ENCODE measurements at regions not wholly inside any gene's neighbourhood (a gene's known extent, or its start where the extent isn't known, plus 50 kb on each side); places are given as distances from the start of the nearest gene placed in this dataset.
A peak's percentile ranks its signal among the peaks of the same experiment; 100 is the strongest.

DNA sequence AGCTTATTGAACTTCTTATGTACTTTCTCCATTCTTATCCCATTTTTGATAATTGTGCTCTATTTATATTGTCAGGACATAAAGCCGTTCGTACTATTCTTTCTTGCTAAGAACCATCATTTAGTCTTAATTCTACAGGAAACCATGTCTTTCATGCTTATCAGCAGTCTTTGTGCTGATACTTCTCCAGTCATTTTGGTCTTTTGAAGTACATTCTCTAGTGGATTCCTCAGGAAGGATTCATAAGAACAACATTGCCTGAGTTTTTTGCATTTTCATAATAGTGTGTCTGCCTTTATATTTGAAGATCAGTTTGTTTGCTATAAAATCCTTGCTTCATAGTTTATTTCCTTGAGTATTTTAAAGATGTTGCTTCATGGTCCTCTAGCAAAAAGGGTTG is 126.6 kb upstream of the NEO1 start:
- Histone ChIP-seq H3K36me3 (ENCODE audit: control insufficient read depth, insufficient read depth, low read length) (no peaks in the 10 kb centered on the region), H3K4me3 (ENCODE audit: low read length) (no peak overlapping the region), H3K4me1 (ENCODE audit: control insufficient read depth, insufficient read depth, low read length) (no peaks in the 10 kb centered on the region), H3K27me3 (ENCODE audit: control insufficient read depth, insufficient read depth, low read length) (no peaks in the 10 kb centered on the region), H3K9me3 (ENCODE audit: control insufficient read depth, insufficient read depth, low read length) (no peaks in the 10 kb centered on the region), H3K27ac (ENCODE audit: low read length) (no peak overlapping the region)
- no CpG with 5 or more reads among the region's 2 CpGs for WGBS (ENCODE audit: insufficient coverage, insufficient read length)
- no peak for DNase-seq (ENCODE audit: low read depth, low spot score)

DNA sequence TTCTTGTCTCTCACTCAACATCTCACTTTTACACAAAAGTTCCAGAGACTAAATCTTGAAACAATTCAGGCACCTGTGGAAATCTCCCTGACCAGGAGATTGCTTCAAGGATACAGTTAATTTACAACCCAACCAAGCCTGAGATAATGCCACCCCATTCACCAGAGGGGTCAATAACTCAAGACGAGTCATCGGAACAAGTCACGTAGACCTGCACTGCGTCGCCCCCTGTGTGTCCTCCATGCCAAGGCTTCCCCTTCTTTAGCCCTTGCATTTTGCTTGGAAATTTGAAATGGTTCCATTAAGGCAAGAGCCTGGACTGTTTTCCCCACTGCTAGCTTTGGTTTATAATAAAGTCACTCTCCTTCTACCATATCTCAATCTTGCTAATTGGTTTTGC is 129.0 kb upstream of the NEO1 start:
- H3K9me3 ChIP-seq (ENCODE audit: control insufficient read depth, insufficient read depth, low read length): no peaks in the 10 kb centered on the region
- no peaks in the 10 kb centered on the region for H3K27me3 ChIP-seq (ENCODE audit: control insufficient read depth, insufficient read depth, low read length)
- no CpG with 5 or more reads among the region's 5 CpGs for WGBS (ENCODE audit: insufficient coverage, insufficient read length)
- no peaks in the 10 kb centered on the region for H3K4me1 ChIP-seq (ENCODE audit: control insufficient read depth, insufficient read depth, low read length)
- H3K36me3 ChIP-seq (ENCODE audit: control insufficient read depth, insufficient read depth, low read length): no peaks in the 10 kb centered on the region
- H3K27ac ChIP-seq (ENCODE audit: low read length): no peak overlapping the region
- no peak overlapping the region for H3K4me3 ChIP-seq (ENCODE audit: low read length)
- peak; percentile 20 for DNase-seq (ENCODE audit: low read depth, low spot score)

DNA sequence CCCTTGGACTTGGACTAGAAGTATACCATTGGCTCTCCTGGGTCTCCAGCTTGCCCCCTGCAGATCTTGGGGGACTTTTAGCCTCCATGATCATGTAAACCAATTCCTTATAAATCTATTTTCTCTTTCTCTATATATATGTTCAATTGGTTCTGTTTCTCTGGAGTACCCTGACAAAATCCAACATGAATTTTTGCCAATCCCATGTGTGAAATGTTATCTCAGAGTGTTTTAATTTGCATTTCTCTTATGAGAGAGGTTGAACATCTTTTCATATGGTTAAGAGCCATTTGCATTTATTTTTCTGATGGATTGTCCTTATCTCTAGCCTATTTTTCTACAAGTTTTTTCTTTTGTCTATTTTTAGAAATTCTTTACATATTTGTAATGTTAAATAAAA is 131.7 kb upstream of the NEO1 start:
- DNase-seq (ENCODE audit: low read depth, low spot score): no peak
- Histone ChIP-seq H3K36me3 (ENCODE audit: control insufficient read depth, insufficient read depth, low read length) (no peaks in the 10 kb centered on the region), H3K27me3 (ENCODE audit: control insufficient read depth, insufficient read depth, low read length) (no peaks in the 10 kb centered on the region), H3K9me3 (ENCODE audit: control insufficient read depth, insufficient read depth, low read length) (no peaks in the 10 kb centered on the region), H3K4me1 (ENCODE audit: control insufficient read depth, insufficient read depth, low read length) (no peaks in the 10 kb centered on the region), H3K4me3 (ENCODE audit: low read length) (no peak overlapping the region), H3K27ac (ENCODE audit: low read length) (no peak overlapping the region)

DNA sequence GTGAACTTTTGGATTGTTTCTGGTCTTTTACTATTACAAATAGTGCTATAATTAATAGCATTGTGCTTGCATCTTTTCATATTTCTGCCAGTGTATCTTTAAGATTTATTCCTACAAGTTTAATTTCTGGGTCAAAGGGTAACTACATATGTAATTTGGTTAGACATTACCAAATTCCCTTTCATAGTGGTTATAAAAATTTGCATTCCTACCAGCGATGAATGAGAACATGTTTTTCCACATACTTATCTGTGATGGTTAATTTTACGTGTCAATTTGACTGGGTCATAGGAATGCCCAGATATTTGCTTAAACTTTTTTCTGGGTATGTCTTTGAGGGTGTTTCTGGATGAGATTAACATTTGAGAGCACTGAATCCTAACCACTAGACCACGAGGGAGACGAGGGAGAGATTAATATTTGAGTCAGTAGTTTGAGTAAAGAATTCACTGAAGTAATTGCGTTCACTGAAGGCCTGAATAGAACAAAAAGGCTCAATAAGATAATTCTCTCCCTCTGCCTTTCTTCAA is 132.3 kb upstream of the NEO1 start:
- Histone ChIP-seq H3K4me1 (ENCODE audit: control insufficient read depth, insufficient read depth, low read length) (no peaks in the 10 kb centered on the region), H3K36me3 (ENCODE audit: control insufficient read depth, insufficient read depth, low read length) (no peaks in the 10 kb centered on the region), H3K4me3 (ENCODE audit: low read length) (no peak overlapping the region), H3K9me3 (ENCODE audit: control insufficient read depth, insufficient read depth, low read length) (no peaks in the 10 kb centered on the region), H3K27me3 (ENCODE audit: control insufficient read depth, insufficient read depth, low read length) (no peaks in the 10 kb centered on the region), H3K27ac (ENCODE audit: low read length) (no peak overlapping the region)
- no peak for DNase-seq (ENCODE audit: low read depth, low spot score)
- WGBS (ENCODE audit: insufficient coverage, insufficient read length): no CpG with 5 or more reads among the region's 5 CpGs

DNA sequence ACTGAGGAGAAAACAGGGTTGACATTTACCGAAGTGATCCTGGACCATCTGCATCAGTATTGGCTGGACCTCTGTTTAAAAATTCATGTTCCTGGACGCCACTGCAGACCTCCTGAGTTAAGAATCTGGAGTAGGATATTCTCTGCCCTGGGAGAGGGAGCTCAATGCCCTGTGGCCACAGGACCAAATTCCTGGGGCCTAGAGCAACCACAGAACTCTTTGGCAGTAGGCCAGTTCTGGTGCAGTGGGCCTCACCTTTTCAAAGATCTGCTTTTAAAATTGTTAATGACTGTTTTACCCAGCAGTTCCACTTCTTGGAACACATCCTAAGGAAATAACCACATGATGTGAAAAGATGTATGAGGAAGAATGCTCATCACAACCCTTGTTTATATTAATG is 133.3 kb upstream of the ADPGK start:
- Histone ChIP-seq H3K4me1 (ENCODE audit: control insufficient read depth, insufficient read depth, low read length) (no peaks in the 10 kb centered on the region), H3K36me3 (ENCODE audit: control insufficient read depth, insufficient read depth, low read length) (no peaks in the 10 kb centered on the region), H3K27me3 (ENCODE audit: control insufficient read depth, insufficient read depth, low read length) (no peaks in the 10 kb centered on the region), H3K9me3 (ENCODE audit: control insufficient read depth, insufficient read depth, low read length) (no peaks in the 10 kb centered on the region), H3K27ac (ENCODE audit: low read length) (no peak overlapping the region), H3K4me3 (ENCODE audit: low read length) (no peak overlapping the region)
- DNase-seq (ENCODE audit: low read depth, low spot score): no peak
- no CpG with 5 or more reads among the region's 2 CpGs for WGBS (ENCODE audit: insufficient coverage, insufficient read length)

DNA sequence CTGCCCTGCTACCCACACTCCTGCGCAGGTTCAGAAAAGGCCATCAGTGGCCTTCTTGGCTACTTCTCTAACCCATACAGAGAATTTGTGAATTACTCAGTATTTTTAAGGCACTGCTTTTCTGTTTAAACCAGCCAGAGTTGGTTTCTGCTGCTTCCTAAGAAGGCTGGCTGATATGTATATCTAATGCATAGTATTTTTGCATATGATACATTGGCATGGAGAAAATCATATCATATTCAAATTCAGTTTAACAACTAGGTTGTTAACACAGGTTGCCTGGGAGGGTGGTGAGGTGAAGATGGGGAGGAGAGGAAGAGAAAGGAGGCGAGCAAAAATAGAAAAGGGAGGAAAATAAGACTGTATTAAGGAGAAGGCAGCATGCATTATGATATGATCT is 132.8 kb upstream of the ADPGK start:
- no peak overlapping the region for H3K27ac ChIP-seq (ENCODE audit: low read length)
- WGBS (ENCODE audit: insufficient coverage, insufficient read length): no CpG with 5 or more reads among the region's 2 CpGs
- H3K9me3 ChIP-seq (ENCODE audit: control insufficient read depth, insufficient read depth, low read length): no peaks in the 10 kb centered on the region
- no peak for DNase-seq (ENCODE audit: low read depth, low spot score)
- H3K27me3 ChIP-seq (ENCODE audit: control insufficient read depth, insufficient read depth, low read length): no peaks in the 10 kb centered on the region
- H3K4me3 ChIP-seq (ENCODE audit: low read length): no peak overlapping the region
- no peaks in the 10 kb centered on the region for H3K36me3 ChIP-seq (ENCODE audit: control insufficient read depth, insufficient read depth, low read length)
- no peaks in the 10 kb centered on the region for H3K4me1 ChIP-seq (ENCODE audit: control insufficient read depth, insufficient read depth, low read length)

DNA sequence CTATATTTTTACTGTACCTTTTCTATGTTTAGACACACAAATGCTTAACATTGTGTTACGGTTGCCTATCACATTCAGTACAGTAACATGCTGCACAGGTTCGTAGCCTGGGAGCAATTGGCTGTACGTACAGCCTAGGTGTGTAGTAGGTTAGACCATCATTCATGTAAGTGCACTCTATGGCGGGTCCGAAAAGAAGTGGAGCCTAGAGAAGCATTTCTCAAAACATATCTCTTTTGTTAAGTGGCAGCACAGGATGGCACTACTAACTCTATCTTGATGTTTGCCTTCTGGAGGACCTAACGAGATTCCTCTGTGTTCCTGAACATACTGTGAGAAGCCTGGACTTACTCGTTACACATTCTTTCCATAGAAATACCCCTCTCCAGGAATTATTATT is 132.3 kb upstream of the ADPGK start:
- Histone ChIP-seq H3K27me3 (ENCODE audit: control insufficient read depth, insufficient read depth, low read length) (no peaks in the 10 kb centered on the region), H3K36me3 (ENCODE audit: control insufficient read depth, insufficient read depth, low read length) (no peaks in the 10 kb centered on the region), H3K9me3 (ENCODE audit: control insufficient read depth, insufficient read depth, low read length) (no peaks in the 10 kb centered on the region), H3K27ac (ENCODE audit: low read length) (no peak overlapping the region), H3K4me3 (ENCODE audit: low read length) (no peak overlapping the region), H3K4me1 (ENCODE audit: control insufficient read depth, insufficient read depth, low read length) (no peaks in the 10 kb centered on the region)
- DNase-seq (ENCODE audit: low read depth, low spot score): no peak
- WGBS (ENCODE audit: insufficient coverage, insufficient read length): no CpG with 5 or more reads among the region's 7 CpGs

DNA sequence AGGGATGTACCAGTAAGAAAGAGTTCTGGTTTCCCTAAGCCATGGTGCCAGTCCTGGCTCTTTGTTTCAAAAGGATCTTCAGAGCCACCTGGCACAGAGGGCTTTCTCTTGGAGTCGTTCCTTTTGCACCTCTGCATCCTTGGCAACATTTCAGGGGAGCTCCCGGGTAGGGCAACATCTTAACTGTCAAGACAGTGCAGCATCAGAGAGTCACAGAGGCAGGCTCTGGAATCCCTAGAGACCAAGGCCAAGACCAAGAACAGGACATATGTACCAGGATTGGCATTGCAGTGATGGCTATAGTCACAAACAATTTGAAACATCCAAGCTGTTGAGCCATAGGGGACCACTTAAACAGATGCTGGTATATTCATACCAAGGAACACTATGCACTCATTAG is 129.4 kb upstream of the ADPGK start:
- H3K4me3 ChIP-seq (ENCODE audit: low read length): no peak overlapping the region
- no CpG with 5 or more reads among the region's 2 CpGs for WGBS (ENCODE audit: insufficient coverage, insufficient read length)
- no peaks in the 10 kb centered on the region for H3K36me3 ChIP-seq (ENCODE audit: control insufficient read depth, insufficient read depth, low read length)
- H3K4me1 ChIP-seq (ENCODE audit: control insufficient read depth, insufficient read depth, low read length): no peaks in the 10 kb centered on the region
- DNase-seq (ENCODE audit: low read depth, low spot score): no peak
- no peaks in the 10 kb centered on the region for H3K9me3 ChIP-seq (ENCODE audit: control insufficient read depth, insufficient read depth, low read length)
- no peaks in the 10 kb centered on the region for H3K27me3 ChIP-seq (ENCODE audit: control insufficient read depth, insufficient read depth, low read length)
- H3K27ac ChIP-seq (ENCODE audit: low read length): no peak overlapping the region

DNA sequence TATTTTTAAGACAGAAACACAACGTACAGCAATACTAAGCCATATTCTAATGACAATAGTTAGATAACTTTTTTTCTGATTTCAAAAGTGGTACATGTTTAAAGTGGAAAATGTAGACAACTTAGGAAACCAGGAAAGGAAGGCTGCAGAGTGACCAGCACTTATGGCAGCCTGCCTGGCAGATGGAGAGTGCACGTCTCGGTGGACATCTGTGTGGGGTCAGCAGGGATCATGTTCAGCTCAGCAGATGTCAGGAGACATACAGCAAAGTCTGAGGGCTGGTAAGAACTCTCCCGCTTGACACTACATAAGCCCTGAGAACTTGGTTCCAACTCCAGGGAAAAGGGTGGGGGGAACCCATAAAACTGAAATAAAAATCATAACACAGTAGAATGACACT is 128.6 kb upstream of the ADPGK start:
- Histone ChIP-seq H3K4me1 (ENCODE audit: control insufficient read depth, insufficient read depth, low read length) (no peaks in the 10 kb centered on the region), H3K27me3 (ENCODE audit: control insufficient read depth, insufficient read depth, low read length) (no peaks in the 10 kb centered on the region), H3K27ac (ENCODE audit: low read length) (no peak overlapping the region), H3K9me3 (ENCODE audit: control insufficient read depth, insufficient read depth, low read length) (no peaks in the 10 kb centered on the region), H3K36me3 (ENCODE audit: control insufficient read depth, insufficient read depth, low read length) (no peaks in the 10 kb centered on the region), H3K4me3 (ENCODE audit: low read length) (no peak overlapping the region)
- no peak for DNase-seq (ENCODE audit: low read depth, low spot score)
- WGBS (ENCODE audit: insufficient coverage, insufficient read length): no CpG with 5 or more reads among the region's 4 CpGs

DNA sequence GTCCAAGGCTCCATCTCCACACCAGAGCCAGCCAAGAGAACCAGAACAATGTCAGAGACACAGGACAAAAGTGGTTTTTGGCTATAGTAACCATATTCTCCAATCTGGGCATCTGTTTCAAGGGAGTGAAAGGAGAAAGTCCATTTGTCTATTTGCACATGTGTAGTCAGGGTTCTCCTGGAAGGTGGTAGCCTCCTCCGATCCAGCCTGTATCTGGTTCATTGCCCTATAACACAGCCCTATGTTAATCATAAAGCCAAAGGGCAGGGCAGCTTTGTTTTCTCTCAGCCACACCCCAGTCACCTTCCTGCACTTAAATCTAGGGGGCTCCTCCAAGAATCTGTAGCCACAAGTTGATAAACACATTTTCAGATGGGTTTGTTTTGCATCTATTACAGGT is 128.1 kb upstream of the ADPGK start:
- no CpG with 5 or more reads among the region's 1 CpG for WGBS (ENCODE audit: insufficient coverage, insufficient read length)
- Histone ChIP-seq H3K9me3 (ENCODE audit: control insufficient read depth, insufficient read depth, low read length) (no peaks in the 10 kb centered on the region), H3K36me3 (ENCODE audit: control insufficient read depth, insufficient read depth, low read length) (no peaks in the 10 kb centered on the region), H3K4me3 (ENCODE audit: low read length) (no peak overlapping the region), H3K27me3 (ENCODE audit: control insufficient read depth, insufficient read depth, low read length) (no peaks in the 10 kb centered on the region), H3K27ac (ENCODE audit: low read length) (no peak overlapping the region), H3K4me1 (ENCODE audit: control insufficient read depth, insufficient read depth, low read length) (no peaks in the 10 kb centered on the region)
- no peak for DNase-seq (ENCODE audit: low read depth, low spot score)

DNA sequence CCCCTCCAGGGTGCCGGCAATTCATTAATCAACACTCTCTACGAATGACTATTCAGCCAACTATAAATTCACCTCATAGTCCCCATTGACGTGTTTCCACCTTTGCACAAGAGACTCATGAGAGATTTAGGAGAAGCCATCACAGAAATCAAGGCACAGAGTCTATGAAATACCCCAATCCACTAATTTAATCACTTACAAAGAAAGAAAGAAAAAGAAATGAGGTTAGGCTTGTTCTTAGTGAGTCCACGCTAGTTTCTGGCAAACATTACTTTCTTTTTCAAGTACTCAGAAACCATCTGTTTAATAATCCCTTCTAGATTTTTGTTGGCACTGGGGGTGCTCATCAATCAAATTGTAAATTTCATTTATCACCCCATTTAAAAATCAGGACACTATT is 125.2 kb upstream of the ADPGK start:
- Histone ChIP-seq H3K4me1 (ENCODE audit: control insufficient read depth, insufficient read depth, low read length) (no peaks in the 10 kb centered on the region), H3K27me3 (ENCODE audit: control insufficient read depth, insufficient read depth, low read length) (no peaks in the 10 kb centered on the region), H3K9me3 (ENCODE audit: control insufficient read depth, insufficient read depth, low read length) (no peaks in the 10 kb centered on the region), H3K4me3 (ENCODE audit: low read length) (no peak overlapping the region), H3K27ac (ENCODE audit: low read length) (no peak overlapping the region), H3K36me3 (ENCODE audit: control insufficient read depth, insufficient read depth, low read length) (no peaks in the 10 kb centered on the region)
- DNase-seq (ENCODE audit: low read depth, low spot score): no peak
- no CpG with 5 or more reads among the region's 4 CpGs for WGBS (ENCODE audit: insufficient coverage, insufficient read length)

Data from iPS DF 6.9 (cell line).